HG02973 (cell line): ENCODE measurements at regions not wholly inside any gene's neighbourhood (a gene's known extent, or its start where the extent isn't known, plus 50 kb on each side); places are given as distances from the start of the nearest gene placed in this dataset.

ENCODE experiments used
- ATAC-seq: cut with Tn5 transposase; IDR thresholded peaks from one replicate; pipeline ENCODE4 v1.9.1; 2021; ENCODE audit warnings: moderate library complexity; ENCODE audit not compliant: unreplicated experiment

DNA sequence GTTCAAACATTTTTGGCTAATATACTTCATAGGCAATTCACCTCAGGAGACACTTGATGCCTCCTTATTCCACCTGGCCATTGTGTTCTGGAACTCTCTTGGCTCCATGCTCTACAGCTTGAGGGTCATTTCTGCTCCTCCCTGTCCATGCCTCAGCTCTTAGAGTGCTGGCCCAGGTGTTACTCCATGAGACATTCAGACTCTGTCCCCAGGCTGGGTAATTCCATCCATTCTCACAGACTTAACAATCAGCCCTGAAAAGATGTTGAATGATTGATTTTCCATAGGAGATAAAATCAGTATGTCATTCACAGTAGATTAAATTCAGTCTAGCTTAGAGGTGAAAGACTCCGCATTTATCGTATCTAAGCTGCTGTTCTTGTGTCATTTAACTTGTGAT is 168.6 kb upstream of the CWC22 start:
- no peak for ATAC-seq

DNA sequence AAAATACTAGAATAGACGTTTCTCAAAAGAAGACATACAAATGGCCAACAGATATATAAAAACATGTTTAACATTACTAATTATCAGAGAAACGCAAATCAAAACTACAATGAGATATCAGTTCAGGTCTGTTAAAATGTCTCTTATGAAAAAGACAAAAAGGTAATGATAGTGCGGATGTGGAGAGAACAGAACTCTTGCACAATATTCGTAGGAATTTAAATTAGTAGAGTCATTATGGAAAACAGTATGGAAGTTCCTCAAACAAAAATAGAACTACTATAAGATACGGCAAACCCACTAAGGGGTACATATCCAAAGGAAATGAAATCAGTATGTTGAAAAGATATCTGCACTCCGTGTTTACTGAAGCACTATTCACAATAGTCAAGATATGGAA is 167.5 kb upstream of the CWC22 start:
- no peak for ATAC-seq

GRCh38 chr2:180169474-180169873 is 162.4 kb upstream of the CWC22 start:
- ATAC-seq, result no peak

DNA sequence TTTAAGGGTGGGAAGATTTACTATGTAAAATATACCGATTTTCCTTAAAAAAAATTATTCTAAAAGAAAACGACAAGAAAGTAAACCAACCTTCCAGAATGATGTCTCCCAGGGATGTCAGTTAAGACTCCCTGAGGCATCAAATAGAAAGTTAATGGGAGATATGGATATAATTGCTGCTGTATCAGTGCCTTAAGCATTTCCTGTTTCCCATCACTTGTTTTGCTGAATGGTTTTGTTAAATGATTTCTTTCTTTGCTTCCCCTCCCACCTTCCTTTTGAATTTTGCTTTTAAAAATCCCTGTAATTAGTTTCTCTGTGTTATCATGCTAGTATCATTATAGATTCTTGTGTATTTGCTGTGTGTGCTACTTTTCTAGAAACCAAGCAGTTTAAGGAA is 154.3 kb upstream of the CWC22 start:
- ATAC-seq, result no peak

DNA sequence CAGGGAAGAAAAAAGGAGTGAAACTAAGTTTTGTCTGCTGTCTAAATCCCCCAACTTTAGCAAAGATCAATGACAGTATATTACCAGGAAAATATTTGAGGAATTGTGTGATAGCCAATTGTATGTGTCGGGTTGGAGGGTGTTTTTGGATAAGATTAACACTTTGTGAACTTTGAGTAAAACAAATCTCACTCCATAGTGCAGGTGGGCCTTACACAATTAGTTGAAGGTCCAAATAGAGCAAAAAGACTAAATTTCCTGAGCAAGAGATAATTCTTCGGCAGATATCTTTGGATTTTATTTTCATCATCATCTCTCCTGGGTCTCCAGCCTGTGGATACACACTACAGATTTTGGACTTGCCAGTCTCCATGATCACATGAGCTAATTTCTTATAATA is 152.8 kb upstream of the CWC22 start:
- ATAC-seq, result no peak

DNA sequence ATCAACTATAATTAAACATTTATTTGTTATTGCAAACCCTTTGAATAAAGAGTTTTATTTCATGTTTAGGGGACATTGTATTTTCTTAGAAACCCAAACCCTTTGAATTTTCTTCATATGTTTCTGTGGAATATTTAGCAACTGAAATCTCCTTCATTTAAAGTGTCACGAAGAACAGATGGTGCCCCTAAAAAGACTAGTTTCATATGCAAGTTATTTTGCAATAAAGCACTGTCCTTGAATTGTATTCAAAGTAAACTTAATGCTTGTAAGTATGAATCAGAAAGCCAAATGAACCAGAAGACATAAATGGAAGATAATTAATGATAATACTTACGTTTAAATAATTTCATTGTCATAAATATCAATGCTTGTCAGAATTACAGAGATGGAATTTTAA is 151.9 kb upstream of the CWC22 start:
- ATAC-seq, result no peak

GRCh38 chr2:180156651-180157050 is 149.6 kb upstream of the CWC22 start:
- no peak for ATAC-seq

DNA sequence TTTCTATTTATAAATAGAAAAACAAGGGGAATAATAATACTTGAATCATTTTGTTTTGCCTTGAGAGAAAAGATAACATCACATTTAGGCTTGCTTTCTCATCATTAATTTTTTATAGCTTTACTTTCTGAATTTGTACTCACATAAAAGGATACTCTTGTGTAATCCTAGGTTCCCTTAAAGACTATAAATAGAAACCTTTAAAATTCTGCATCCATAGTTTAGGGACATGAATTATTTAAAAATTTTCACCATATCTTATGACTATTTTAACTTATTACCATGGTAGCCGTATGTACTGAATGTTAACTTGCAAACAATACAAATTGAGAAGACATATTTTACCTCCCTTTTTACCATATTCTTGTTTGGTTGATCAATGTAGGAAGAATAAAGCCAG is 143.5 kb upstream of the CWC22 start:
- ATAC-seq, result no peak

GRCh38 chr2:180146541-180146940 is 139.4 kb upstream of the CWC22 start:
- ATAC-seq, result no peak

DNA sequence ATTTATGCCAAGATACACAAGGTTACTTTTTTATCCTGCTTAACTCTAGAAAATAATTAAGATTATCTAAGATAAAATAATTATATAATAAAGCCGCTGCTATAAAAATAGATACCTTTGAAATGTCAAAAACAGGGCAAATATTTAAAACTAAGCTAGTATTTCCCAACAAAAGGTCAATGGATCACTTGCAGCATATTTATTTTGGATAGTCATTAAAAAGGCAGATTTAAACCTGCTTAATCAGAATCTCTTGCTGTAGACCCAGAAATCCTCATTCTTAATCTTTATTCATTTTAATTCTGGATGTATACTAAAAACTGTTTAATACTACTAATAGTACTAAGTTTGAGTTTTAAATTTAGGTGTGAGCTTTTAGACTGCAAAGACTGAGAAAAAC is 139.0 kb upstream of the CWC22 start:
- no peak for ATAC-seq

DNA sequence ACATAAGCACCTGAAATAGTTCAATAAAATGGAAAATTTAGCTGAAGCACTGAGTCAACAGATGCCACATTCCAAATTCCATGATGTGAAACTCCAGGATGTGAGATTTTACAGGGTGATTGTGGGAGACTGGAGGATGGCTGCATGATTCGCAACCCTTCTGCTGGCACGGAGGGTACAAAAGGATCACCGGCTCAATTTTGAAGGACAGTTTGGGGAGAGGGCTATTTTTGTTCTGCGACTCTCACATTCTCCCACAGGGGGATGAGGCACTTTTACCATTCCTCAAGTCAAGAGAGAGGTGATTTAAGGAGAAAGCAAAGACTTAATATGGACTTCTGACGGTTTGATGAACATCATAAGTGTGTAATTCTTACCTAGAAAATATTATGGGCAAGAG is 138.1 kb upstream of the CWC22 start:
- no peak for ATAC-seq

DNA sequence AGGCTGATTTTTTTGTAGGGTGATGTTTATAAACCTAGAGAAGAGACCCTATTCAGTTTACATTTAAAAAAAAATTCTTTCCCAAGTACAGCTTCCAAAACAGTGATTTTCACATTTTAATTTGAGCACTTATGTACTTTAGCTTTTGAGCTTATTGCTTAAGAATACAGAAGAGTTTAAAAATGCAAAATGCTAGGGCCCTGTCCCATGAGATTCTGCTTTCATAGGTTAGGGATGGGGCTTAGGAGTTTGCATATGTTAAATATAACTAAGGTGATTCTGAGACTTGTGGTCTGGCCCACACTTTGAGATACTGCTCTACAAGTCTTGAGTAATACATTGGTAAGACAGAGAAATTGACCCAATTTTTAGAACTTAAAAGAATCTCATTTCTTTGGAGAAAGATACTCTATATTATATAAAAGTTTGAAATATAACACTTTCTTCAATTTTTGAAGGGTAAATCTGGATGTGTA is 137.3 kb upstream of the CWC22 start:
- ATAC-seq, result no peak

GRCh38 chr2:180143633-180144337 is 136.7 kb upstream of the CWC22 start:
- no peak for ATAC-seq

GRCh38 chr2:180141600-180141999 is 134.5 kb upstream of the CWC22 start:
- ATAC-seq, result no peak

DNA sequence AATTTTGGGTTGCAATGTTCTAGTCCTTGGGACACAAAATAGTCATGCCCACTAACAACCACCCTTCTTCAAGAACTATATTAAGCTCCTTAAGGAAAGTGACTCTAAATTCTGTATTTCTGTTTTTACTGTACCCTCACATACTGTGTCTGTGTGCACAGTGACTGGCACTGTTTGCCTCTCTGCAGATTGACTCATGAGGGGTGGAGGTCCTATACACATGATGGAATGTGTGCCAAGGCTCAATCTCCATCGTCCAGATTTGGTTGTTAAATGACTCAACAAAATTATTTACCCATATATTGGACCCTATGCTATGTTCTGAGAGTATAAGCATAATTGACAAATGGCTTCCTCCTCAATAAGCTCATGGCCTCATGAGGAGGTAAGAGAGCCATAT is 126.6 kb upstream of the CWC22 start:
- no peak for ATAC-seq

- no peak for ATAC-seq
Observed at GRCh38 chr2:180130403-180130802, 123.3 kb upstream of the CWC22 start.

- ATAC-seq, result no peak
Observed at GRCh38 chr2:180128861-180129260, 121.8 kb upstream of the CWC22 start.

GRCh38 chr2:180125245-180125962 is 118.3 kb upstream of the CWC22 start:
- ATAC-seq, result peak; percentile 71

DNA sequence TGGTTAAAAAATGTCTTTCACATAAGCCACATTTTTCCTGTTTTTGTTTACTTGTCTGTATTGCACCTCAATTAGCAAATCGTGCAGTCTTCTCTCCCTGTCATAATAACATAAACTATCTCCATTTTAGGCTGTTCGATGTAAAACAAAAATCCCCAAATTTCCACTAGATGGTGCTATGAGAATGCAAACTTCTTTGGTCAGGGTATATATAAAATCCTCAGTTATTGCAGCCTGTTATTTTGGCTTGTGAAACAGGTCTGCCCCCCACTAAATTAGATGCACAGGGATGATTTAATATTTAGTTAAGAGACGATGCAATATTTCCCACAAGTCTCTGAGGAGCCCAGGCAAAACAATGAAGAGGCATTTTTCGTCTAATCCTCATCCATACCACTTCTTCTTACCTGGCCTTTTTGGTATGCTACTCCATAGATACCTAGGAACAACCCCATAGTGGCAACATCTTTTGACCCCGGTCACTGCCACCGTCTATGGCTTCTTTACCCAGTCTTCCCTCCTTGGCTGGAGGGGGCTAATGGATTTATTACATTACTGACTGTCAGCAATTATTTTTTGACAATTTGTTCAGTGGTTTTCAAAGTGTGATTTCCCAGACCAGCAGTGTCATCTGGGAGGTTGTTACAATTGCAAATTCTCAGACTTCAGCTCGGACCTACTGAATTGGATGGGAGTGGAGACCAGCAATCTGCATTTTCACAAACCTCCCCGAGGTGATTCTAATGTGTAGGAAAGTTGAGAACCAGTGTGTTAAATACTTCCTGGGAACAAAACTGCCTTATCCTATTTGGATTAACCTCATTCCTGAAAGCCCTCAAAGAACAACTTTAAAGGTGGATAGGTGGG is 117.4 kb upstream of the CWC22 start:
- ATAC-seq, result peak; percentile 71

GRCh38 chr2:180122874-180123273 is 115.8 kb upstream of the CWC22 start:
- no peak for ATAC-seq

GRCh38 chr2:180115675-180116074 is 108.6 kb upstream of the CWC22 start:
- no peak for ATAC-seq

DNA sequence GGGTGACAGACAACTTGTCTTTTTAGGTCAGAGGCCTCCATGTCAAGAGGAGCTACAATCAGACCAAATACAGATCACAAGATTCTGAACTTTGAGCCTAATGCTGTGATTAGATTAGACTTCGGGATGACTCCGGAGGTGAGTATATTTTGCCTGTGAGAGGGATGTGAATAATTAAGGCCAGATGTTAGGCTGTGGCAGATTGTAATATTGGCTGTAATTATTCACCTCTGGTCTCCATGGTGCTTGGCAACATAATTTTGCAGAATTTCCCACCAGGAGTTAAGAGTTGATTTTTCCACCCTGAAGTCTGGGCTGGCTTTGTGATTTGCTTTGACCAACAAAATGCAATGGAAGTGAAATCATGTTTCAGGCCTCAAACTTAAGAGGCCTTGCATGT is 108.2 kb upstream of the CWC22 start:
- ATAC-seq, result no peak
